HG02943 (cell line): ENCODE measurements at regions not wholly inside any gene's neighbourhood (a gene's known extent, or its start where the extent isn't known, plus 50 kb on each side); places are given as distances from the start of the nearest gene placed in this dataset.

Experiments used
- ATAC-seq: cut with Tn5 transposase; IDR thresholded peaks from one replicate; pipeline ENCODE4 v1.9.1; 2021; ENCODE audit warnings: mild to moderate bottlenecking, low read depth, moderate library complexity; ENCODE audit not compliant: unreplicated experiment

DNA sequence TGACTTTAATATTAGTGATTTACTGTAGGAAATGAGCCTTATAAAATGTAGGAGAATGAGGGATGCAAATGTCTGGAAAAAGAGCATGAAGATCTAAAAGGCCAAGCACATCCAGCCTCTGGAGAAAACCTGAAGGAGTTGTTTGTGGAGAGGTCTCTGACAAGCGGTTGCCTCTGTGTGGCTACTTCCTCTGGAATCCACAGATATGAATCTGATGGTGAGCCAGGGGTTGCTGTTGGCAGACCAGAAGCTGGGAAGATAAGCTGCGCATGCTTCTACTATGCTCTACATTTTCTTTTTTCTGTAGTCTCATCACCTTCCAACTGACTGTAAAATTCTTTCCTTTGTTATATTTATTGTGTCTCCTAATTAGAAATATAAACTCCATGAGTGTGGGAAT lies 248.6 kb downstream of the OLFM3 start:
- no peak for ATAC-seq
